Esophagus squamous epithelium (tissue), 5 donors: ENCODE measurements at regions not wholly inside any gene's neighbourhood (a gene's known extent, or its start where the extent isn't known, plus 50 kb on each side); places are given as distances from the start of the nearest gene placed in this dataset.

ENCODE experiments used
- DNase-seq: peaks from one replicate; lab custom pipeline; 2025; lab: John Stamatoyannopoulos, UW
- H3K27ac ChIP-seq, 4 donors: fragments of 200-600 bp; sonication (generic); one replicate each; pipeline ENCODE4 v1.5.1; 2016 to 2019; ENCODE audit warnings: mild to moderate bottlenecking in 1 of 4
- H3K27me3 ChIP-seq, 4 donors: fragments of 200-600 bp; sonication (generic); 1 replicate in 3 of 4; 2 replicates in 1 of 4; pipeline versions ENCODE4 v1.5.1 to v1.6.0; 2017 to 2021; ENCODE audit warnings: antibody characterized with exemption in 1 of 4
- H3K36me3 ChIP-seq, 3 donors: fragments of 200-600 bp; sonication (generic); one replicate each; pipeline ENCODE4 v1.5.1; 2016 to 2019
- H3K4me1 ChIP-seq, 3 donors: fragments of 200-600 bp; sonication (generic); one replicate each; pipeline ENCODE4 v1.5.1; 2017 to 2019
- H3K4me3 ChIP-seq, 4 donors: fragments of 200-600 bp; sonication (generic); 1 replicate in 3 of 4; 2 replicates in 1 of 4; pipeline ENCODE4 v1.5.1; 2016 to 2019; ENCODE audit warnings: mild to moderate bottlenecking in 2 of 4, moderate library complexity in 1 of 4
- H3K9me3 ChIP-seq, 3 donors: fragments of 200-600 bp; sonication (generic); one replicate each; pipeline ENCODE4 v1.5.1; 2016 to 2019
- CTCF ChIP-seq, 6 experiments: fragments of 450-650 bp in 4 of 6; fragments of 200-600 bp in 2 of 6; sonication (generic) in 2 of 6; IDR thresholded peaks; one replicate each; pipeline ENCODE4 v1.5.1; 2016 to 2019; ENCODE audit warnings: antibody characterized with exemption in 6 of 6, mild to moderate bottlenecking in 4 of 6, moderate library complexity in 4 of 6
- POLR2A ChIP-seq, 4 donors: fragments of 450-650 bp; IDR thresholded peaks; one replicate each; pipeline ENCODE4 v1.6.1; 2017; ENCODE audit warnings: antibody characterized with exemption in 4 of 4, mild to moderate bottlenecking in 4 of 4, moderate library complexity in 3 of 4
- WGBS, 2 donors: methylation state at CpG; one replicate each; pipeline ENCODE4 v1.1.5; 2018; 5-methylcytosine and 5-hydroxymethylcytosine counted together
- intact Hi-C: fragments of 100-400 bp; cut with DNase I; formaldehyde crosslinking; loops from one replicate; pipeline ENCODE4 v1.15.0; 2022
- donor health status: DM: yes; HTN: yes; CAD: no.

DNA sequence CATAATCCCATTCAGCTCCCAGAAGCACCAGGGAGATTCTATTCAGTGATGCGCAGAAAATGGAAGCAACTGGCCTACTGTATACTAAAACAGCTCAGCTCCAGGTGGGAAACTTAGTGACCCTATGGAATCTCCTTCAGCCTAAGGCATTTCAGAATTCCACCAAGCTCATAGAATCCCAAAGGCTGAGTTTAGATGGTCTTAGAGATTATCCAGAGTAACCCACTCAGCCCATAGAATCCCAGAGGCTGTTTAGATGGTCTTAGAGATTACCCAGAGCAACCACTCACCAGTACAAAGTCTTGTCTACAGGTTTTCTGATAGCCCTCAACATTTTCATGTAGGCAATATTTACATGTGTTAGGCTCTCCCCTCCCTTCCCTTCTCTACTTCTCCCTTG is 232.0 kb upstream of the SLC14A2 start:
- Histone ChIP-seq H3K27me3 (peaks cover 0 to 3% (median 0%) of the 10 kb centered on the region in 4 donors), H3K36me3 (no peaks in the 10 kb centered on the region), H3K4me1 (peaks cover 0 to 6% (median 0%) of the 10 kb centered on the region in 3 donors), H3K27ac (no peak overlapping the region), H3K4me3 (no peak overlapping the region), H3K9me3 (no peaks in the 10 kb centered on the region)
- intact Hi-C loops, result loop anchor here (5.0 kb wide), 1 partner anchor 106 kb away; no protein-coding TSS in a partner anchor
- no peak for DNase-seq
- 89 to 91% methylated on average over 1 of the region's 1 CpG for WGBS, 2 donors
- TF ChIP-seq POLR2A (IDR thresholded peaks at IDR 0.05) (no peak), CTCF (IDR thresholded peaks at IDR 0.05) (no peak)

DNA sequence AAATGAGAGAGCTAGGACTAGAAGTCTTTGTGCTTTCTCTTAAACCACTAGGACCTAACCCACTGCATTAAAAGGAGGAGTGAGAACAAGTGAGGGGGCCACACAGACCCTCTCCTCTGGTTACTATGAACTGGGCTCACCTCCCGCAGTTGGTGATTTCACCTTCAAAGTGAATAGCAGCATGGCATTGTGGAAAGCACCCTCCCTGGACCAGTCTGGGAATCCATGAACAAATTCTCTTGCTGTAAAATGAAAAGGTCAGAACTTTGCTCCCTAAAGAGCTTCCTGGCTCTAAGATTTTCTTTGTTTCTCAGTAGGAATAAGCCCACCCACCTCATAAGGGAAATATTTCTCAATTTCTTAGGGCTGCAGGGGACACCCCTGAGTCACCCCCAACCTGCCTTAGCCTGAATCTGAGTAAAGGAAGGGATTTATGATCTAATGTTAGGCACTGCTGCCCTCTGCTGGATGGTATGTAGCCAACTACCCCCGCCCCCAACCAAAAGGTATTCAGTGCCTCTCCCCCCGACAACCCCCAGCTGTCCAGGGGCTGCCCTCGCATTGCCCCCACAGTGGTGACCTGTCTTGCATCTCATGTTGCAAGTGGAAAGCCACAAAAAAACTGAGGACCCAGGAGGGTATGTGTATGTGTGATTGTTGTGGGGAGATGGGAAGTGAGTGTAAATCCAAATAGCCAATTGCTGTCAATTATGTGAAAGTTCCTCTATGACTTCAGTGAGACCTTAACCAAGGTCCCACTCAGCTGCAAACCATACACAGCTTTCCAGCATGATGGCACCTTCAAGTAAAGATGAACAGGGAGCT is 230.9 kb upstream of the SLC14A2 start:
- TF ChIP-seq POLR2A (IDR thresholded peaks at IDR 0.05) (no peak), CTCF (IDR thresholded peaks at IDR 0.05) (peak; percentile 58 to 77 (median 63))
- no peaks in the 10 kb centered on the region for H3K9me3 ChIP-seq
- H3K27ac ChIP-seq, result no peak overlapping the region
- 26 to 44% methylated on average over 1 to 3 of the region's 4 CpGs for WGBS, 2 donors
- no peaks in the 10 kb centered on the region for H3K36me3 ChIP-seq
- H3K27me3 ChIP-seq, result peaks cover 0 to 3% (median 0%) of the 10 kb centered on the region in 4 donors
- peaks cover 0 to 6% (median 0%) of the 10 kb centered on the region in 3 donors for H3K4me1 ChIP-seq
- intact Hi-C loops, result loop anchor here (5.0 kb wide), 1 partner anchor 107 kb away; no protein-coding TSS in a partner anchor
- DNase-seq, result no peak
- no peak overlapping the region for H3K4me3 ChIP-seq

DNA sequence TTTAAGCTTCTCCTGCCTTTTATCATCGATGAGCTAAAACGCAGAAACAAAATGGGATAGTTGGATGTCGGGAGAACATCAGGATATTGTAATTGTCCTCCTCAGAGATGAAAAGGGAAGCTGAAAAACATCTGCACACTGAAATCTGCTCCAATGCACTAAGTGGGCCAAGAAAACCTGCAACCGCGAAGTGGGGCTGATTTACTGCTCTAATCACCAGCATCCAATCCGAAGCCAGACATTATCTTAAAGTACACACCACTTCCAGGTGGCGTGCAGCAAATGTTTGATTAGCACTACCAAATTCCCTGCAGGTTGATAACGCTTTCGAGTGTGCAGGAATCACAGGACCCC is 230.3 kb upstream of the SLC14A2 start:
- peaks cover 0 to 3% (median 0%) of the 10 kb centered on the region in 4 donors for H3K27me3 ChIP-seq
- no peak overlapping the region for H3K27ac ChIP-seq
- peaks cover 0 to 6% (median 0%) of the 10 kb centered on the region in 3 donors for H3K4me1 ChIP-seq
- intact Hi-C loops, result loop anchor here (5.0 kb wide), 1 partner anchor 108 kb away; no protein-coding TSS in a partner anchor
- no peak overlapping the region for H3K4me3 ChIP-seq
- no peaks in the 10 kb centered on the region for H3K36me3 ChIP-seq
- WGBS, 2 donors, result 63 to 65% methylated on average over 8 to 9 of the region's 9 CpGs
- H3K9me3 ChIP-seq, result no peaks in the 10 kb centered on the region
- DNase-seq, result no peak
- TF ChIP-seq CTCF (IDR thresholded peaks at IDR 0.05) (no peak), POLR2A (IDR thresholded peaks at IDR 0.05) (no peak)

- Histone ChIP-seq H3K27ac (no peak overlapping the region), H3K9me3 (no peaks in the 10 kb centered on the region), H3K27me3 (peaks cover 0 to 3% (median 0%) of the 10 kb centered on the region in 4 donors), H3K36me3 (no peaks in the 10 kb centered on the region), H3K4me3 (no peak overlapping the region), H3K4me1 (peaks cover 0 to 6% (median 0%) of the 10 kb centered on the region in 3 donors)
- intact Hi-C loops, result no loop called here
- 60 to 74% methylated on average over 5 to 6 of the region's 7 CpGs for WGBS, 2 donors
- TF ChIP-seq POLR2A (IDR thresholded peaks at IDR 0.05) (no peak), CTCF (IDR thresholded peaks at IDR 0.05) (peak in 5 of 6 experiments; percentile 9 to 50 (median 14))
- DNase-seq, result no peak
These were observed 229.1 kb upstream of the SLC14A2 start for GRCh38 chr18:45386041-45386655.

GRCh38 chr18:45387229-45387628 is 228.0 kb upstream of the SLC14A2 start:
- Histone ChIP-seq H3K27me3 (peaks cover 0 to 3% (median 0%) of the 10 kb centered on the region in 4 donors), H3K27ac (no peak overlapping the region), H3K9me3 (no peaks in the 10 kb centered on the region), H3K4me1 (peaks cover 0 to 6% (median 0%) of the 10 kb centered on the region in 3 donors), H3K36me3 (no peaks in the 10 kb centered on the region), H3K4me3 (no peak overlapping the region)
- no peak for DNase-seq
- intact Hi-C loops, result no loop called here
- WGBS, 2 donors, result 81 to 85% methylated on average over 1 to 2 of the region's 2 CpGs
- TF ChIP-seq CTCF (IDR thresholded peaks at IDR 0.05) (no peak), POLR2A (IDR thresholded peaks at IDR 0.05) (no peak)
